ENCODE measurements at regions not wholly inside any gene's neighbourhood (a gene's known extent, or its start where the extent isn't known, plus 50 kb on each side); places are given as distances from the start of the nearest gene placed in this dataset.

- H3K4me3 ChIP-seq (replicated peaks; ENCODE audit: low read depth, low read length), result no peak overlapping the region
Measured at GRCh38 chr3:78344918-78345317, 1305.0 kb downstream of the ROBO2 start.

DNA sequence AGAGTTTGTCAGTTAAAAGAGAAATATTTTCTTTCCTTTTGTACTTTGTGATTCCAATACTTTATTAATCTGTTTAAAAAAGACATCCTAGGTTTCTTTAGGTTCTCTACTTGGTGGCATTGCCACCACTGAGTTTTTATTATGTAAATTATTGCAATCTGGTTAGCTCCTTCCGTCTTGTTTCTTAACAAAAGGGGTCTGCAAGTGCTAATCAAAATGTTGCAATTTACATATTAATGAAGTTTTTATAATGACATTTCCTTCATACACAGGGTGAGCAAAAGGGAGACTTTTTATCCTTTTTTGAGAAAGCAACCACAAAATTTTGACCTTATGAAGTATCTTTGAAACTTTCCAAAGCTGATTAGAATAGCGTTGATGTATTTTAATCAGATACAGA, 1307.3 kb downstream of the ROBO2 start:
- H3K4me3 ChIP-seq (replicated peaks; ENCODE audit: low read depth, low read length), result no peak overlapping the region
- TF ChIP-seq CTCF (IDR thresholded peaks at IDR 0.05; ENCODE audit: low read depth, low read length, missing control alignments), result no peak

More at GRCh38 chr3:78344918-78345317, 1305.0 kb downstream of the ROBO2 start:
- no peak for TF ChIP-seq CTCF (IDR thresholded peaks at IDR 0.05; ENCODE audit: low read depth, low read length, missing control alignments)
- no peak for DNase-seq (ENCODE audit: extremely low read depth, low read depth)

GRCh38 chr3:78348664-78349063, 1308.8 kb downstream of the ROBO2 start:
- no peak for DNase-seq (ENCODE audit: extremely low read depth, low read depth)
- no peak for TF ChIP-seq CTCF (IDR thresholded peaks at IDR 0.05; ENCODE audit: low read depth, low read length, missing control alignments)
- no peak overlapping the region for H3K4me3 ChIP-seq (replicated peaks; ENCODE audit: low read depth, low read length)

More for the DNA sequence above, 1307.3 kb downstream of the ROBO2 start:
- no peak for DNase-seq (ENCODE audit: extremely low read depth, low read depth)

DNA sequence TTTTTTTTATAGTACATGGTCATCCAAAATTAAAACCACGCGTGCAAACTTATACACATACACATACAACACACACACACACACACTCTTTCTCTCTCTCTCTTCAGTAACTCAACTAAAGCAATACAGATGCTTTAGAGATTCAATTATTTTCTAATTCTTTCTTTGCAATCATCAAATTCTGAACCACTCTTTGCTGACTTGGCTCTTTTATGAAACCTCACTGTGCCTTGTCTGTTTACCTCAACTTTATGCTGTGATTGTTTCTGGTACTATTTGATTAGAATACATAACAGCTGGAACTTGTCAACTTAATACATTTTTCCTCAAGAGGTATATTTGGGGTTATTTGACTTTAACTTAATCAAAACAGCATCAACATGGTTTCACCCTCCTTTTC, 1309.7 kb downstream of the ROBO2 start:
- no peak for TF ChIP-seq CTCF (IDR thresholded peaks at IDR 0.05; ENCODE audit: low read depth, low read length, missing control alignments)
- DNase-seq (ENCODE audit: extremely low read depth, low read depth), result no peak
- H3K4me3 ChIP-seq (replicated peaks; ENCODE audit: low read depth, low read length), result no peak overlapping the region

DNA sequence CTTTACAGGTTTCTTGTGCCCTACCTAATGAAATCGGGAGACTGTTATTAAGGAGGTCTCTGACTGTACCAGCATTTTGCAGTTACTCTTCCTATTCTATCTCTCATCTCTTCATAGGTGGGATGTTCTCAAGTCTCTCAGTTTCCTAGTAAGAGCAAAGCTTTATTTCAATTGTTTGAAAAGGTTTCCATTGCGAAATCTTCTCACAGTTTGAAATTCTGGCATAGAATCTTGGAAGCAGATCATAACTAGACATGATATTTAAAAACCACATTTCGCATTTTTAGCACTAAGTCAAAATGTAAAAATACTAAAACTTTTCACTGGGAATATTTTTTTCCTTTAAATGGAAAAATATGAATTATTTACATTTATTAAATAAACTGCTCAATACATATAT, 1311.4 kb downstream of the ROBO2 start:
- TF ChIP-seq CTCF (IDR thresholded peaks at IDR 0.05; ENCODE audit: low read depth, low read length, missing control alignments), result no peak
- no peak for DNase-seq (ENCODE audit: extremely low read depth, low read depth)
- no peak overlapping the region for H3K4me3 ChIP-seq (replicated peaks; ENCODE audit: low read depth, low read length)

DNA sequence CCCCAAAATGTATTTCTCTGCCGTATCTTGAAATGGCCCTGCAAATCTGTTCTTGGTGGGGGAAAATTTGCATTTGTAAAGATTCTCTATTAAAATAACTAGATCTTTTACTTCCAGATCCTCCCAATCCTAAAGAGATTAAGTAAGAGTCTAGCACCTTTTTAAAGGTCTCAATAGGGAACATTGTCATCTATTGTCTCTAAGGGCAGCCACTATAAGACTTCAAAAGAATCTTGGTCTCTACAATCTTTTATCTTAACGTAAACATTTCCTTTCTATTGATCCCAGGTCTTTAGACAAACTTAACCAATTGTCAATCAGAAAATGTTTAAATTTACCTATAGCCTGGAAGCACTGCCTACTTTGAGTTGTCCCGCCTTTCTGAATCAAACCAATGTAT, 1313.3 kb downstream of the ROBO2 start:
- DNase-seq (ENCODE audit: extremely low read depth, low read depth), result no peak
- no peak overlapping the region for H3K4me3 ChIP-seq (replicated peaks; ENCODE audit: low read depth, low read length)
- no peak for TF ChIP-seq CTCF (IDR thresholded peaks at IDR 0.05; ENCODE audit: low read depth, low read length, missing control alignments)

GRCh38 chr3:78360849-78361248, 1321.0 kb downstream of the ROBO2 start:
- H3K4me3 ChIP-seq (replicated peaks; ENCODE audit: low read depth, low read length), result no peak overlapping the region
- DNase-seq (ENCODE audit: extremely low read depth, low read depth), result no peak
- TF ChIP-seq CTCF (IDR thresholded peaks at IDR 0.05; ENCODE audit: low read depth, low read length, missing control alignments), result no peak
